ENCODE measurements at regions not wholly inside any gene's neighbourhood (a gene's known extent, or its start where the extent isn't known, plus 50 kb on each side); places are given as distances from the start of the nearest gene placed in this dataset.

DNA sequence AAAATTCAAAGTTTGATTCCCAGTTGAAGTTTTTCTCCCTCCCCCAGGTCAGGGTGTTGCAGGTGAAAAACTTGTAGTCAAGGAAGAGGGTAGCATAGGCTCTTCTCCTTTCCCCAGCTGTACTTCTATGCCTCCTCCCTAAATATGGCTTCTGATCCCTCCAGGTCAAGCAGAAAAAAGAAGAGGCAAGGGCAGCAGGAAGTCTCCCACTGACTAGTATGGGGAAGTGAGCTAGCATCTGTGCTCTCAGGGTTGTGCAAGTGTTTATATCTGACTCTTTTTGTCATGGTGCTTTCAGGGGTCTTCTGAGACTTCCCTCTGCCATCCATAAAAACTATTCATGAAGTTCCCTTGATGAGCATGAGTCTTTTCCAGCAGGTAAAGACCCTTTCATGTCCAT, 76.0 kb downstream of the ATPSCKMT start:
- DNase-seq: no peak

- DNase-seq: no peak
Measured at GRCh38 chr5:10172247-10172646, 77.4 kb downstream of the ATPSCKMT start.

DNA sequence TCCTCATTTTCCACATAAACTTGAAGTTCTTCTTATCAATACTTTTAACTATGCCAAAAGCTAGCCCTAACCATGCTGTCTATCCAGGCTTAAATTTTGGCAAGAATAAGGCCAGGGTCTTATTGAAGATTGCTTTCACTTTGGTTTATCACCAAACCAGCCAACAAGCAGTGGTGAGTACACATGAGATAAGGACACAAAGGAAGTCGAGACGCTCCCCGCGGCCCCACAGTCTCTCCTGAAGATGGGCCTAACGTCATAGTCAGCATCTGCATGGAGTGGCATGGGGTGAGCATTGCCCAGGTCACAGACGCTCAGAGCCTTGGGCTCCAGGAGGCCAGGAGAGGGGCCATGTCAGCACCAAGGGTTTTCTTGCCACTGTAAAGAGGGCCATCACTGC, 80.3 kb downstream of the ATPSCKMT start:
- DNase-seq: no peak

DNA sequence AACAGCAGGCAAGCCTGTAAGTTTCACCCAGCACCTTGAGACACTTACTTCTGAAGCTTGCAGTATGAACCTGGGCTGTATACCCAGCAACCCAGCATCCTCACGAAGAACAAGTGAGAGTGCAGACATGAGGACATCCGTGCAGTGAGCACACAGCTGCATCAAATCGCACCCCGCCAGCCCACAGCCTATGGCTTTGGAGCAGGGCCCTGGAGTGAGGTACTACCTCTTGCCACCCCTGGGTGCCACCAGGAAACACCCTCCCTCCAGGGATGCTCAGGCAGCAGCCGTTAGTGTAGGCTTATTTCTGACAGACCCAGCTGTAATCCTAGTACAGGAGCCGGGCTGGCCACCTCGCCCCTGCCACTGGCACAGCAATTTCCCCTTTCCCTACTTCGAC, 81.4 kb downstream of the ATPSCKMT start:
- DNase-seq: no peak

DNA sequence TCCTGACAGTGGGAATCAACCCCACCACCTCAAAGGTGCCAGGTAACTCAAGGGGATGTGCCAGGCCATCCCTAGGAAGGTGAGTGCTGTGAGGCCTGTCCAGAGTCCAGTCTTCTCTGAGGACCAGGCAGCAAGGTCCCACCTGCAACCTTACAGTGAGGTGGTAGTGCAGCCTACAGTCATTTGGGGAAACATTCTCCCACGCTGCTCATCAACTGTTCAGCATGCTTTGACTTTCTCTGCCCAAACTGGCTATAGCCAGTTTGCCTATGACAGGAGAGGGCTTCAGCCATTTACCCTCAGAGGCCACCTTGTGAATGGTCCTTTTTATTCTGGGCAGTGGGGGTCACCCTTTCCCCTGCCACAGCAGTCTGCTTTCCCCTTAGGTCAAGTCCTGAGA, 81.9 kb downstream of the ATPSCKMT start:
- DNase-seq: no peak

DNA sequence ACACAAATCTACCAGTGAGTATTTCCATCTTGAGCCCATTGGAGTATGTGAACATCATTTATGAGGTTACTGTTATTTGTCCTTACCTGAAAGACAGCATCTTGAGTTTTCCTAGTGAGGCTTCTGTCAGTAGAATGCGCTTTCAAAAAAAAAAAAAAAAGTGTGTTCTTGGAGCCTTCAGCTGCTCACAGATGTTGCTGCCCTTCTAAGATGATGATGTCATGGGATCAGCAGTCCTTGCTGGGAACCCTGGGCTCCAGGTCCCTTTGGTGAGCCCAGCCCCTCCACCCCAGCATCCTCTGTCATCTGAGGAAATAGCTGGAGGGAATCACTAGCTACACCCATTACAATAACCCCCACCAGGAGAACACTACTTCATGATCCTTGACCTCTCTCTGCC, 83.3 kb downstream of the ATPSCKMT start:
- no peak for DNase-seq

DNA sequence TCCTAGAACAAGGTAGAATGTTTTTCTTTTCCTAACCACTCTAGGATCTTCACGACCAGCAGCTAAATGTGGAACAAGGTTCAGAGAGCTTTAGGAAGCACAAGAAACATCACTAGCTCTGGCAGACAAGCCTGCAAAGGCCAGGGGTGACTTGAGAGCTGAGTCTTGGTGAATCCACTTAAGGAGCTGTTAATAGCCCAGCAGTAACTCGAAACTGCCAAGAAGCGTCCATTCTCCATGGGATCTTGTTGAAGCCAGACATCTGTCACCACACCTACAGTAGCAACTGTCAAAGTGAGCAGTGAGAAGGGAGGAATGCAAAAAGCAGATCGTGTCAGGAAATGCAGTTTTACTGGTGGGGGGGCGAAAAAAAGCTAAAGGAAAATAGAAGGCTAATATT, 87.2 kb downstream of the ATPSCKMT start:
- DNase-seq: no peak

DNA sequence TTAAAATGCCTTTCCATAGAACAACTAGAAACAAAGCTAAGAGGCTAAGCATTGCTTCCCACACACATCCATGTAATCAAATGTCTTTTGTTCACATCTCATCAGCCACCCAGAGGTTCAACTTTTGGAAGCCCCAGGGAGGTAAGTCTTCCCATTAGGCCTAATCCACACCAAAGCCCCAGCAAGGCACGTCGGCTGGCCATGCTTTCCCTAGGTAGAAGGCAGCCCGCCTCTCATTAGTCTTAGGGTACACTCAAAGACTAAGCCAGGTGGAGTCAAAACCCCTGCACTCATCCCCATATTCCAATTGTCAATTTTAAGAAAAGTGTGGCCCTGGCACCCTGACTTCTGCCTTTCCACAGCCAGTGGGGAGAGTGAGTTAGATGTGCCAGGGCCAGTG, 87.9 kb downstream of the ATPSCKMT start:
- no peak for DNase-seq

DNA sequence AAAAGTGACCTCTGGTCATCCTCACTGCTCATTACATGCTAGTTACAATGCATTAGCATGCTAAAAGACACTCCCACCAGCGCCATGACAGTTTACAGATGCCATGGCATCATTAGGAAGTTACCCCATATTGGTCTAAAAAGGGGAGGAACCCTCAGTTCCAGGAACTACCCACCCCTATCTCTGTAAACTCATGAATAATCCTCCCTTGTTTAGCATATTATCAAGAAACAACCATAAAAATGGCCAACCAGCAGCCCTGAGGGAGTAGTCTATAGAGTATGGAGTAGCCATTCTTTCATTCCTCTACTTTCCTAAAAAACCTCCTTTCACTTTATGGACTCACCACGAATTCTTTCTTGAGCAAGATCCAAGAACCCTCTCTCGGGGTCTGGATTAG, 89.4 kb downstream of the ATPSCKMT start:
- no peak for DNase-seq

- no peak for DNase-seq
Measured at GRCh38 chr5:10158886-10159285, 90.8 kb downstream of the ATPSCKMT start.

- DNase-seq: peak; percentile 83
Measured at GRCh38 chr5:10157085-10157669, 92.5 kb downstream of the ATPSCKMT start.

DNA sequence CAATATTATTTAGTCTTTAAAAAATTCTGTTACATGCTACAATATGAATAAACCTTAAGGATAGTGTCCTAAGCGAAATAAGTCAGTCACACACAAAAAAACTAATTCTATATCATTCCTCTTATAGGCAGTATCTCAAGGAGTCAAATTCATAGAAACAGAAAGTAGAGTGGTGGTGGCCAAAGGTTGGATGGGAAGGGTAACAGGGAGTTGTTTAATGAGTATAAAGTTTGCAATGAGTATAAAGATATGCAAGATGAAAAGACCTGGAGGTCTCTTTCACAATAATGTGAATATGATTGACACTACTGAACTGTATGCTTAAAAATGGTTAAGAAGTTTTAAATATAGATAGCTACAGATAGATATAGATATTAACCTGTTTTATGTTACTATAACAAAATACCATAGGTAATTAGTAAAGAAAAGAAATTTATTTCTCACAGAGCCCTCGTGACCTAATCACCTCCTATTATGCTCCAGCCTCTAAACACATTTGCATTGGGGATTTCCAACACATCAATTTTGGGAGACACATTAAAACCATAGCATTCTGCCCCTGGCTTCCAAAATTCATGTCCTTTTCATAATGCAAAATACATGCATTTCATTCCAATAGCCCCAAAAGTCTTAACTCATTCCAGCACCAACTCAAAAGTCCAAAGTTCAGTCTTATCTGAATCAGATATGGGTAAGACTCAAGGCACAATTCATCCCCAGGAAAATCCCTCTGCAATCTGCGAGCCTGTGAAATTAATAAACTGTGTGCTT, 93.6 kb downstream of the ATPSCKMT start:
- DNase-seq: no peak

- no peak for DNase-seq
Measured at GRCh38 chr5:10153808-10154537, 95.7 kb downstream of the ATPSCKMT start.

DNA sequence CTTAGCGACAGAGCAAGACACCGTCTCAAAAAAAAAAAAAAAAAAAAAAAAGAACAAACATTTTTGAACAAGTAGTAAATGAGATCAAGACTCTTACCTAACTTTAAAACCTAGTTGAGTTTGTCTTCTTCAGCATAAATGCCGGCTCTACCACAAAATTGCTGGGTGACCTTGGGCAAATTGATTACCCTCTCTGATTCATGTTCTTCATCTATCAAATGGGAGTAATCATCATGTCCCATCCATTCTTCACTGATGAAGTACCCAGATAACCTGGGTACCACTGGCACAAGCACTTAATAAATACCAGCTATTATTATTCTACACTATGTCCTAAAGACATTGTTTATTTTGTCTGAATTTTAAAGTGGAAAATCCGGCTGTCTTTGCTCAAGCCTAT, 96.3 kb downstream of the ATPSCKMT start:
- DNase-seq: no peak

DNA sequence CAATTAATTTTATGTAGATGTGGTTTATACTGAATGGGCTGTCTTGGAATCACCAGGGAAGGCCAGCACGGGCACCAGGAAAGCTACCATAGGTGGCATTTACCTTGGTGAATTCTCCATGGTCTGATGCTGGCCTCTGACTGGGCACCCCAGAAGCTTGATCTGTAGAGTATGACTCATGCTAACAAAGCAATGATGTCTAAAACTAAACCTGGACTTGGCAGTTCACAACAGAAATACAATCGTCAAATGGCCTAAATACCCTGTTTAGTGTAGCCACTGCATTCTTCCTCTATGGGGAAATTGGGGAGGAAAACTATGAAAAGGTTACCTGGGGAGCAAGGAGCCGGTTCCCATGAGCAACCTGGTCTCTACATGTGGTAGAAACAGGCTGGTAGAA, 98.0 kb downstream of the ATPSCKMT start:
- DNase-seq: no peak

GRCh38 chr5:10149911-10150310, 99.8 kb downstream of the ATPSCKMT start:
- DNase-seq: peak; percentile 73

- DNase-seq: no peak
Measured at GRCh38 chr5:10145923-10146401, 103.7 kb downstream of the ATPSCKMT start.

DNA sequence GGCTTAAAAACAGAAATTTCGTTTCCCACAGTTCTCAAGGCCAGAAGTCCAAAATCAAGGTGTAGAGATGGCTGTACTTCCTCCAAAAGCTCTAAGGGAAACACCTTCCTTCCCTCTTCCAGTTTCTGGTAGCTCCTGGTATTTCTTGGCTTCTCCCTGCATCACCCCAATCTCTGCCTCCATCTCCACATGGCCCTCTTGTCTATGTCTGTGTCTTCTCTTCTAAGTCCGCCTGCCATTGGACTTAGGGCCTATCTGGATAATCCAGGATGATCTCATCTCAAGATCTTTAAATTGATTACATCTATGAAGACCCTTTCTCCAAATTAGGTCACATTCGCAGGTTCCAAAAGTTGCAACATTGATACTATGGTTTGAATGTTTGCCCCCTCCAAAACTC, 105.6 kb downstream of the ATPSCKMT start:
- DNase-seq: no peak

DNA sequence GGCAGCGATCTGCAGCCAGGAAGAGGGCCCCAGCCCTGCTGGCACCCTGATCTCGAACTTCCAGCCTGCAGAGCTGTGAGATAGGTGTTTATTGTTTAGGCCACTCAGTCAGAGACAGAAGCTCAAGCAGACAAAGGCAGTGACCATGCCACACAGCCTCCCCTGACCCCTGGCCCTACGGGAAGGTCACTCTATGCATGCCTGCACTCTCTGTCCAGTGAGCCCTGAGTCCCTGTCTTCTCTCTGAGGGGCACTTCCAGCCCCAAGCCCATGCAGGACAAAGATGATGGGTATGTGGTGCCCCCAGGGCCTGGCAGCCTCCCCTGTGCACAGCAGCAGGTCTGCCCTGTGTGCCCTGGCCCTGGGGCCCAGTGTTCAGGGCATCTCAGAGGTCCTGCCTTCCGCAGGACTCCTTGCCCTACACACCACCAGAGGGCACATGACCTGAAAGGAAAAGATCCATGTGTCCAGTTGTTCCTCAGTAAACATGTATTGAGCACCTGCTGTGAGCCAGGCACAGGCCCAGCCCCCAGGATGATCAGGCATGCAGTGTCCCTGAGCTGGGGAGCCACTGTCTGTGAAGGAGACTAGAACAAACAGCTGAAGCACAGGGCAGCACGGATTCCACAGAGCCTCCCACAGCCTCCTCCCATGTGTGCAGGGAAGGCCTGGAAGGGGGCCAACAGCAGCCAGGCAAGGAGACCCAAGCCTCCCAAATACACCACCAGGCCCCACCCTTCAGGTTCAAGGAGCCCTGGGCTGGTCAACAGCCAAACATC, 109.3 kb downstream of the ATPSCKMT start:
- no peak for DNase-seq

GRCh38 chr5:10138395-10139057, 111.2 kb downstream of the ATPSCKMT start:
- no peak for DNase-seq

- no peak for DNase-seq
Measured at GRCh38 chr5:10133830-10134229, 115.9 kb downstream of the ATPSCKMT start.

- DNase-seq: no peak
Measured at GRCh38 chr5:10130881-10131280, 118.8 kb downstream of the ATPSCKMT start.

DNA sequence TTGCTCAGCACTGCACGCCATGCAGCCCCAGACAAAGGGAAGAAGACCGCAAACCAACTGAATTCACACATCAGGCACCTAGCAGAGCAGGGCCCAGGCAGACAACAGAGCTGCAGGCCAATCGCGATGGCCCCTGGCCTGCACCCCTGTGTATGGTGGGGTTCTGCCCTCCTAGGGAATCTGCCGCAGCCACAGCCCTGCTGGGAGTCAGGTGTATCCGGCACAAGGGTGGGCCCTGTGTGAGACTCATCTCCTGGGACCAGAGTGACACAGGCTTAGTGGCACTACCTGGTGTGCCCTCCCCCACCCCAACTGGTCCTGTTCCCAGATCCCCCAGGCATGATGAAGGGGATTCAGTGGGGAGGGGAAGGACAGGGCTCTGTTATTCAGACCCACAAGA, 122.8 kb downstream of the ATPSCKMT start:
- DNase-seq: no peak
